PC-9 (cell line): ENCODE measurements at regions not wholly inside any gene's neighbourhood (a gene's known extent, or its start where the extent isn't known, plus 50 kb on each side); places are given as distances from the start of the nearest gene placed in this dataset.

Experiments used
- BruUV-seq: library from RNA; stranded (reverse); fragments of 400-500 nt; replicated peaks from 2 replicates; lab custom pipeline; 2021; lab: Mats Ljungman, UMichigan
- CTCF ChIA-PET: fragments of 300-600 bp; sonication (Branson Sonifier 250); formaldehyde crosslinking; loops from one replicate; lab custom pipeline; 2022; ENCODE audit warnings: antibody characterized with exemption; lab: Charles Lee
- POLR2A ChIA-PET: fragments of 300-600 bp; sonication (Branson Sonifier 250); formaldehyde crosslinking; loops from one replicate; lab custom pipeline; 2022; ENCODE audit warnings: antibody characterized with exemption; ENCODE audit not compliant: unreplicated experiment; lab: Charles Lee
- DNase-seq, 2 experiments: peaks; one replicate each; pipeline versions ENCODE4 v3.0.0 to v3.0.0-alpha.2; 2015 to 2022; ENCODE audit warnings: mixed read lengths in 1 of 2
- H2AFZ ChIP-seq: fragments of 200-600 bp; sonication (generic); 2 replicates; pipeline ENCODE4 v1.8.1; 2017; ENCODE audit warnings: antibody characterized with exemption
- H3F3A ChIP-seq: fragments of 200-600 bp; sonication (generic); 2 replicates; pipeline ENCODE4 v1.8.1; 2017; ENCODE audit warnings: antibody characterized with exemption, mild to moderate bottlenecking, low read depth; ENCODE audit not compliant: insufficient read depth
- H3K27ac ChIP-seq: fragments of 200-600 bp; sonication (generic); 2 replicates; pipeline ENCODE4 v1.6.1; 2016; ENCODE audit warnings: mixed run types
- H3K27me3 ChIP-seq: fragments of 200-600 bp; sonication (generic); 2 replicates; pipeline ENCODE4 v1.6.1; 2016; ENCODE audit warnings: low read depth, mixed run types; ENCODE audit not compliant: insufficient read depth
- H3K36me3 ChIP-seq: fragments of 200-600 bp; sonication (generic); 2 replicates; pipeline ENCODE4 v1.6.1; 2016; ENCODE audit warnings: low read depth, mixed run types
- H3K4me1 ChIP-seq: fragments of 200-600 bp; sonication (generic); replicated peaks from 2 replicates; pipeline ENCODE4 v1.6.1; 2016; ENCODE audit warnings: mixed run types; ENCODE audit not compliant: insufficient read depth
- H3K4me2 ChIP-seq: fragments of 200-600 bp; sonication (generic); 2 replicates; pipeline ENCODE4 v1.6.1; 2017; ENCODE audit warnings: mixed run types
- H3K4me3 ChIP-seq: fragments of 200-600 bp; sonication (generic); 2 replicates; pipeline ENCODE4 v1.6.1; 2016; ENCODE audit warnings: mixed run types
- H3K79me2 ChIP-seq: fragments of 200-600 bp; sonication (generic); 2 replicates; pipeline ENCODE4 v1.6.1; 2017; ENCODE audit warnings: low read depth, mixed run types
- H3K9me2 ChIP-seq: fragments of 200-600 bp; sonication (generic); 2 replicates; pipeline ENCODE4 v1.8.1; 2017; ENCODE audit warnings: mild to moderate bottlenecking; ENCODE audit not compliant: insufficient read depth
- H3K9me3 ChIP-seq: fragments of 200-600 bp; sonication (generic); 2 replicates; pipeline ENCODE4 v1.8.1; 2016; ENCODE audit warnings: low read depth; ENCODE audit not compliant: insufficient read depth
- H4K20me1 ChIP-seq: fragments of 200-600 bp; sonication (generic); 2 replicates; pipeline ENCODE4 v1.8.1; 2017; ENCODE audit not compliant: insufficient read depth
- CTCF ChIP-seq: fragments of 200-600 bp; sonication (generic); conservative IDR thresholded peaks from 2 replicates; pipeline ENCODE4 v1.6.1; 2017; ENCODE audit warnings: mixed run types, antibody characterized with exemption, mild to moderate bottlenecking, moderate library complexity
- EZH2 ChIP-seq: fragments of 200-600 bp; sonication (generic); IDR thresholded peaks from 2 replicates; pipeline ENCODE4 v1.8.0; 2017; ENCODE audit warnings: antibody characterized with exemption, low read depth
- intact Hi-C: fragments of 100-400 bp; cut with micrococcal nuclease; formaldehyde crosslinking; loops from one replicate; pipeline ENCODE4 v1.10.0; 2022; ENCODE audit not compliant: unreplicated experiment

- no peak overlapping the region for H3K4me2 ChIP-seq
- H3K9me3 ChIP-seq: no peaks in the 10 kb centered on the region
- no peaks in the 10 kb centered on the region for H4K20me1 ChIP-seq
- ChIA-PET CTCF (no interaction called here), POLR2A (no interaction called here)
- intact Hi-C loops: no loop called here
- H3K4me1 ChIP-seq: no peaks in the 10 kb centered on the region
- DNase-seq: no peak
- no peak overlapping the region for H3K4me3 ChIP-seq
- no TSS peak for BruUV-seq
- no peaks in the 10 kb centered on the region for H3K9me2 ChIP-seq
- TF ChIP-seq CTCF (no peak), EZH2 (no peak)
- H3K27ac ChIP-seq: no peak overlapping the region
- peaks cover 63% of the 10 kb centered on the region for H3K27me3 ChIP-seq
- H3F3A ChIP-seq: no peaks in the 10 kb centered on the region
- no peak overlapping the region for H2AFZ ChIP-seq
- no peaks in the 10 kb centered on the region for H3K36me3 ChIP-seq
- no peaks in the 10 kb centered on the region for H3K79me2 ChIP-seq
Observed at GRCh38 chr11:36718451-36718850, 120.4 kb upstream of the RAG2 start.

DNA sequence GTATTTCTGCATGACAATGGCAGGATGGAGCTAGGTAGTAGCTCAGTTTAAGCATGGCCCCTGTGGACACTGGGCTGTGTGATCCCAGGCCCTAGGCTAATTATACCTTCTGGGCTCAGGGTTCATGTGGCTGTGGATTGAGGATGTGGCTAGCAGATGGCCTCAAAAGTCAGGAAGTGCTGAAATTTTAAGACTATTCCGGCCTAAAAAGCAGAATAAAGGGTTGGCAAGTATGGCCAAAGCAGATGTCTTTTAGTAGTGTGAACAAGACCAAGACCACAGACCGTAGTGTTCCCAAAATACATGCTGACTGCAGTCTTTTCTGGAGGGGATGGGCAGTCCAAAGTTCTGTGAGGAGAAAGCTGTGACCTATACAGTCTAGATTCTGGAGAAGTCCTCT lies 115.7 kb upstream of the RAG2 start:
- H3K4me3 ChIP-seq: no peak overlapping the region
- no TSS peak for BruUV-seq
- H3K36me3 ChIP-seq: no peaks in the 10 kb centered on the region
- no peaks in the 10 kb centered on the region for H3K79me2 ChIP-seq
- H4K20me1 ChIP-seq: no peaks in the 10 kb centered on the region
- no peak for TF ChIP-seq CTCF
- TF ChIP-seq EZH2: no peak
- POLR2A ChIA-PET: no interaction called here
- peaks cover 78% of the 10 kb centered on the region for H3K27me3 ChIP-seq
- H3K27ac ChIP-seq: no peak overlapping the region
- no peaks in the 10 kb centered on the region for H3K4me1 ChIP-seq
- no peak overlapping the region for H3K4me2 ChIP-seq
- H3K9me3 ChIP-seq: no peaks in the 10 kb centered on the region
- no peaks in the 10 kb centered on the region for H3F3A ChIP-seq
- CTCF ChIA-PET: interaction anchor here (0.7 kb wide), 1 partner anchor 907 kb away, joined by 6 read pairs; no protein-coding TSS in a partner anchor
- intact Hi-C loops: no loop called here
- H2AFZ ChIP-seq: no peak overlapping the region
- no peaks in the 10 kb centered on the region for H3K9me2 ChIP-seq
- DNase-seq: no peak

DNA sequence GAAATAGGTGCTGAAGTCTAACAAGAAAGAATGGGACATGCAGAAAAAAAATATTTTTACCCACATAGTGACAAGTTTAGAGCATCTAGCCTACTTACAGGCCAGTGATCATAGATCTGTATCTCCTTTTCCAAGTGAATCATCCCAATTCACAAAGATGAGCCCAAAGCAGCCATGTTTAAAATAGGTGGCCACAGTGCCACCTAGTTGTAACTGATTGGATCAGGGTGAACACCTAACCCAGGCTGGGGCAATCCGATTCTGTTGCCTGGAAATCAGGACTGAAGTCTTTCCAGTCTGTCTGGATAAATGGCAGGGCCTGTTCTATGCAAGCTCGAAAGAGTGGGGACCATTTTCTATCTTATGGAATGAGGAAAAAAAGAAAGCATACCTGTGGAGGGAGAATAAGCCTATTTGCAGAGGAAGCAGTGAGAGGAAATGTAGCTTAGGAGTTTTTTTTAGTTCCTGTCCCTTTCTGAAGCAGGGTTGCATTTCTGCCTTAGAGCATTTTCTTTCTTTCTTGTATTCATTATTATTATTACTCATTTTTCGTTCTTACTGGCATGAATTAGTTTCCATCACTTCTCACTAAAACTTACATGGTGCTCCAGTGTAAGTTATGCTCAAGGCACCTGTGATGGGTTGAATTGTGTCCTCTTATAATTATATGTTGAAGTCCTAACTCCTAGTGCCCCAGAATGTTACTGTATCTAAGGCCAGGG lies 113.2 kb upstream of the RAG2 start:
- ChIA-PET POLR2A (no interaction called here), CTCF (no interaction called here)
- H3K9me3 ChIP-seq: no peaks in the 10 kb centered on the region
- no peak overlapping the region for H3K27ac ChIP-seq
- no peak overlapping the region for H3K4me3 ChIP-seq
- TF ChIP-seq EZH2: no peak
- no peak; the same call in 1 of the 2 replicates for TF ChIP-seq CTCF
- no peaks in the 10 kb centered on the region for H3K36me3 ChIP-seq
- DNase-seq: no peak
- intact Hi-C loops: no loop called here
- H3F3A ChIP-seq: no peaks in the 10 kb centered on the region
- H3K79me2 ChIP-seq: no peaks in the 10 kb centered on the region
- no peaks in the 10 kb centered on the region for H3K9me2 ChIP-seq
- H3K4me2 ChIP-seq: no peak overlapping the region
- no peak overlapping the region for H2AFZ ChIP-seq
- no peaks in the 10 kb centered on the region for H3K4me1 ChIP-seq
- H4K20me1 ChIP-seq: no peaks in the 10 kb centered on the region
- no TSS peak for BruUV-seq
- peaks cover 69% of the 10 kb centered on the region for H3K27me3 ChIP-seq
